HG03039 (cell line): ENCODE measurements at regions not wholly inside any gene's neighbourhood (a gene's known extent, or its start where the extent isn't known, plus 50 kb on each side); places are given as distances from the start of the nearest gene placed in this dataset.
"Not testable (repeated sequence)": the region's sequence is repeated elsewhere in the genome, so short reads cannot be mapped to it uniquely, and the experiment has no call there.

Experiments used
- ATAC-seq: cut with Tn5 transposase; IDR thresholded peaks from one replicate; pipeline ENCODE4 v1.9.1; 2021; ENCODE audit warnings: mild to moderate bottlenecking, moderate library complexity; ENCODE audit not compliant: unreplicated experiment

DNA sequence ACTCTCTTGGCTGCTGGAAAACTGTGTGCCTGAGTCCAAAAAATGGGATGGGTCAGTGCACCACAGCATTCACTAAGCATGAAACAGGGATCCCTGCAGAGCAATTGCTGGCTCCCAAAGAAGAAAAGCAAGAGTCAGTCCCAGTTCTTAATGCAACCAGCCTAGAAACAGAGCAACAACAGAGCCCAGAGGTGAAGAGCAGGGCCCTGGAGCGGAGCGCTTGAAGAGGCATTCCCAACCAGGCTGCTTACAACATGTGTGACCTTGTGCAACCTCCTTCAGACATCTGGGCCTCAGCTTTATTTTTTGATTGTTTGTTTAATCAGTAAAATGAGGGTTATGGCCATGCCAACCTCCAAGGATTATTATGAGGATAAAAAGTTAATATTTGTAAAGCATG is 543.7 kb upstream of the COBL start:
- no peak for ATAC-seq

DNA sequence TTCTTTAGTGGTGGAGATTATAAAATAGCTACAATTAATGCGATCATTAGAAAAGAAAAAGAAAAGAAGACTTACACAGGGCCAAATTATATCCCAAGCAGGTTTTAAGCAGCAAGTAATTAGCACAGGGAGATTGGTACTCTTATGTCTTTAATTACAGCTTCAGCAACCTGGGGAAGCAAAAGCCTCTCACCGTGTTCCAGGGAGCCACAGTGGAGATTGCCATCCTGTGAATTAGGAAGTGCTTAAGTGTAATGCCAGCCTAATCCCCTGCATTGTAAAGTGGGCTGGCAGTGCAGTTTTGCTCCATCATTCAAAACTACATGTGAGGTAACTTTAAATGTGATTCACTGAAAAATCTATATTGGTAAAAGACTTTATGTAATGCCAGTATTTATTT is 533.5 kb upstream of the COBL start:
- no peak for ATAC-seq

DNA sequence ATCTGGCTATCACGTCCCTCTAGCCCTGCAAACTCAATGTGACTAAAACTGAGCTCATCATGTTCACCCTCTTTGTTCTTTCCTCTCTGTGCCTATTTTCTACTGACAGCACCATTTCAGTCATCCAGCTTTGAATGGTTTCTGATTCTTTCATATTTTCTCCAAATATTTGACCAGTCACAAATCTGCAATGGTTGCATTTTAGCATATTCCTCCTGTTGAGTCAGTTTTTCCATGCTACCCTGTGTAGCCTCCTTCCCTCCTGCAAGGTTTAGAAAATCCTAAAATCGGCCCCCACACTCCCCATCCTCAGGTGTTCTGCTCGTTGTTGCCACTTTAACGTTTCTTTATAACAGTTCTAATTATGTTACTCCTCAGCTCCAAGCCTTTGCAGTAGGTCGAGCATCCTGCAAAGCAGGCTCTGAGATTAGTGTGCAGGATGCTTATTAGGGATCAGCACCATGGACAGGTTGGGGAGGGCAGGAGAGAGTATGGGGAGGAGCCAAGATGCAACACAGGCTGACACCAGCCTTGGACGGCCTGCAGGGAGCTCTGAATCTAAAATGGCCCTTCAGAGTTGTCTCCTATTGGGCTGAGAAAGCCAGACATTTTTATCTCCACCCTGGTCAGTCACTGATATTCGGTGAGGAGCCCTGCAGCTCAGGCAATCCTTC is 531.0 kb upstream of the COBL start:
- ATAC-seq: no peak

DNA sequence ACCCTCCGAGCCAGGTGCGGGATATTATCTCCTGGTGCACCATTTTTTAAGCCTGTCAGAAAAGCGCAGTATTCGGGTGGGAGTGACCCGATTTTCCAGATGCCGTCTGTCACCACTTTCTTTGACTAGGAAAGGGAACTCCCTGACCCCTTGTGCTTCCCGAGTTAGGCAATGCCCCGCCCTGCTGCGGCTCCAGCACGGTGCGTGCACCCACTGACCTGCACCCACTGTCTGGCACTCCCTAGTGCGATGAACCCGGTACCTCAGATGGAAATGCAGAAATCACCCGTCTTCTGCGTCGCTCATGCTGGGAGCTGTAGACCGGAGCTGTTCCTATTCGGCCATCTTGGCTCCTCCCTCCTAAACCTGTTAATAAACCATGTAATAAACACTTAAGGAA is 522.5 kb upstream of the COBL start:
- ATAC-seq: not testable (repeated sequence)

DNA sequence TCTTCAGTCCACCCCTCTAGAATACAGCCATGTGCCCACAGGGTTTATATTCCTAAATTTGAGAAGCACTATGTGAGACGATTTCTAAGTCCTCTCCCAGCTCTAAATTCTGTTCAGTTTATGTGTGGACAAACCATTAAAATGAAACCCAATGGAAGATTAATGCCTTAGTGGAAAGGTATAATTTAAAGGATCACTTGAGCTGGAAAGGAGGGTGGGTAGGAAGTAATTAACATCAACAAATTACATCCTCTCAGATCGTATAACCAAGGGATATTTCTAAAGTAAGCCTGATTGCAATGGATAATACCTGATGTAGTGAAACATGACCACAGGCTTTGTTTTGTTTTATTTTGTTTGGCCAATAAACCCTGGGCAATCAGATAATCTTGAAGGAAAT is 511.0 kb upstream of the COBL start:
- ATAC-seq: no peak

DNA sequence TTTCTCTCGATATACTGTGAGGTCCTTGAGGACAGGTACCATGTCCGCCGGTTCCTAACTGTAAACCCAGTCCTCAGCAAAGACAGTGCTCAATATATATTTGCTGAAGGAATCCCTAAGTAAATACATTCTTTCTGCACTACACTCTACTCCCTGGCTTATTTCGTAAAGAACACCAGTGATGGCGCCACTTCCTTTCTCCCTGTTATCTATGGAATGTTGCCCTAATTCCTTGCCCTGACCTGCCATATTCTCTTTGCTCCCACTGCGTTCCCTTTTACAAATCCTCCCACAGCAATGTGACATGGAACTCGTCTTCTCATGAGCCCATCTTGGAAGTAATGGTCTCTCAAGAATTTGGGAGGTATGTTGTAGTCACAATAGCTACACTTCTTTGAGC is 507.4 kb upstream of the COBL start:
- no peak for ATAC-seq

DNA sequence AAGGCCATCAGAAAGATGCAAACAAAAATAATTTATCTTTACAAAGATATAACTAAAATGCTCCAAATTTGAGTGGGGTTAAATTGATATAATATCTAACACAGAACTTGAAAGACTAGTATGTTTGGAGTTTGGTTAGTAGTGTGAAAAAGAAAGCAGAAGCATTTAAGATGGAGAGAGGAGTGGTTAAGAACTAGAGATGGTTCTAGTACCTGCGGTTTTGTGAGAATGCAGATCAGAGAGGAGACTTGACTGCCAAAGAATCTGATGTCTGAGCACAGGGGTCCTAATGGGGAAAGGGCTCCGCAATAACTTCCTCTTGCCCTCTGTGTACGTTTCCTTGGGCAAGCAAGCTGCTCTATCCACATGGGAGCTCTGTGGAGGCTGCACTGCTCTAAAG is 506.8 kb upstream of the COBL start:
- ATAC-seq: no peak

DNA sequence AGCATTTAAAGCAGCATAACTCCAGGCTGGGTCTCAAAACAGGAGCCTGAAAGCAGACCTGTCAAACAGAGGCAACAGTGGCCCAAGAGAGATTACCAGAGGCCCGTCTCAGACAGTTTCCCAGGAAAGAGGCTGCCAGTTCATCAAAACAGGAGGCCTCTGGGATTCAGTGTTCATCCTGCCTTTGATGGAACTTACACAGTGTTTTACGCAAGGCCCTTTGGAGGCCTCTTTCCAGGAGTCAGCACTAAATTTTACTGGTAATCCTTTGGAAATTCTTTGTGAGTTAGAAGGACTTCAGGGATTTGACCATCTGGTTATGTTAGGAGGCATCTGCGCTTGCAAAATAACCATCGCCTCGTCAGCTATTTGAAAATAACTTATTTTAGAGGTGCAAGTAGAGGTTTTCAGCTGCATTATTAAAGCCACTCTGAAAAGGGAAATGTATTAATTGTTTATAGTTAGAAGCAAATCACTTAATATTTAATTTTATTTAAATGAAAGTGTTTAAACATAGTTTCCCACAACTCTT is 501.2 kb upstream of the COBL start:
- no peak for ATAC-seq

DNA sequence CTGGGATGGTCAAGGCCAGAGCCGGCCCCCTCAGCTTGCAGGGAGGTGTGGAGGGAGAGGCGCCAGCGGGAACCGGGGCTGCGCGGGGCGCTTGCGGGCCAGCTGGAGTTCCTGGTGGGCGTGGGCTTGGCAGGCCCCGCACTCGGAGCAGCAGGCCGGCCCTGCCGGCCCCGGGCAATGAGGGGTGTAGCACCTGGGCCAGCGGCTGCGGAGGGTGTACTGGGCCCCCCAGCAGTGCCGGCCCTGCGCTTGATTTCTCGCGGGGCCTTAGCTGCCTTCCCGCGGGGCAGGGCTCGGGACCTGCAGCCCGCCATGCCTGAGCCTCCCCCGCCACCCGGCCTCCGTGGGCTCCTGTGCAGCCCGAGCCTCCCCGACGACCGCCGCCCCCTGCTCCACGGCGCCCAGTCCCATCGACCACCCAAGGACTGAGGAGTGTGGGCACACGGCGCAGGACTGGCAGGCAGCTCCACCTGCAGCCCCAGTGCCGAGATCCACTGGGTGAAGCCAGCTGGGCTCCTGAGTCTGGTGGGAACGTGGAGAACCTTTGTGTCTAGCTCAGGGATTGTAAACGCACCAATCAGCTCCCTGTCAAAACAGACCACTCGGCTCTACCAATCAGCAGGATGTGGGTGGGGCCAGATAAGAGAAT is 489.3 kb upstream of the COBL start:
- ATAC-seq: not testable (repeated sequence)

DNA sequence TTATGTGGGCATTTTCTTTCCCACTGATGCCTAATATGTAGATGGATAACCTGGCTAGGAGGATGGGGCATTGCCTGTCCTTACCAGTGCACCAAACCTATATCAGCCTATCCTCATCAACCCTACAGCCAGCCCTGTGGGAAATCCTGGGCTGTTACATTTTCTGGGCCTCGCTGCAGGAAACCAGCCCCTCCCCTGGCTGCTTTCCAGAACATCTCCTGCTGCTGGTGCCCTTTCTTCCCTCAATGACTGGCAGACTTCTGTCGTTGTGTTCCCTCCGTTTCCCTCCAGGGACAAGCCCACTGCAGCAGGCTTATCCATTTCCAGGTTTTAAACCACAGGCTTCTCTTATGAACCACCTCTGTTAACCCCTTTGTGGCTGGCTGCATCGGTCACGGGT is 486.1 kb upstream of the COBL start:
- no peak for ATAC-seq

DNA sequence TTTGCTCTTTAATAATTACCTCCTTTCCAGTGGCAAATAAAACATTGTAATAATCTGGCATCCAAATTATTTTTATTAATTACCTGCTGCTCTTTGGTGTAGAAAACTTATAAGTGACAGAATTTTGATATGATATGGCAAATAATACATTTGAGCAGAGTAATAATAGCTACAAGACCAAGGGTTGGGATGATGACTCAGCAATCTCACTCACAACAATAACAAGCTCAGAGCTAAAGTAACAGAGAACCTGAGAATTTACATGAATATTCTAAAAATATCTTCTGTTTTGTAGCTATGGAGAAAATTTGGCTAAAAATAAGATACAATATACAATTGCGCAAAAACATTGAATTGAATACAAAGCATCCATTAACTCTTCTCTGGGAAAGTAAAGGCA is 480.8 kb upstream of the COBL start:
- ATAC-seq: no peak

DNA sequence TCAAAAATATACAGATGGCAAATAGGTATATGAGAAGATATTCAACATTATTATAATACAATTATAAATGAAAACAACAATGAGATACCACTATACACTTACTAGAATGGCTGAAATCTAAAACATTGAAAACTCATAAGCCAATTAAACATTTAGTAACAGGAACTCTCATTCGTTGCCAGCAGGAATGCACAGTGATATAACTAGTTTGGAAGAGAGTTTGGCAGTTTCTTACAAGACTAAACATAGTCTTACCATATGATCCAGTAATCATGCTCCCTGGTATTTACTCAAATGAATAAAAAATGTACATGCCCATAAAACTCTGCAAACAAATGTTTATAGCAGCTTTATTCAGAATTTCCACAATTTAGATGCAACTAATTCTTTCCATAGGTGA is 476.2 kb upstream of the COBL start:
- ATAC-seq: no peak

DNA sequence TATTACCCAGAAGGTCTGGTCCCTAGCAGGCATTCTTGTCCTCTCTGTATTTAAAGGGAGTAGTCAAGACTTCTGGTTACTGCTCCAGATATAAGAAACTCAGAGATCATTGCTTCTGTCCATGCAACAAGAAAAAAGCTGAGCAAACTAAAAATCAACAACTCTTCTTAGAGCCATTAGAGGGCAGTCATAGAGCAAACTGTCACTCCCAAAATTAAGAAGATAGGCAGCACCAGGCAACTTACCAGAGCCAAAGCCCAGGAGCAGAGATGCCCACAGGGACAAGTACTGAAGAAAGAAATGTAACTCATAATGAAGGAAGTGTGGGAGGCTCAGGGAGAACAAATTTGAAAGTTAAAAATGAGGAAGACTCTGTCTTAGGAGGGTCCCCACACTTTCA is 472.9 kb upstream of the COBL start:
- ATAC-seq: no peak

DNA sequence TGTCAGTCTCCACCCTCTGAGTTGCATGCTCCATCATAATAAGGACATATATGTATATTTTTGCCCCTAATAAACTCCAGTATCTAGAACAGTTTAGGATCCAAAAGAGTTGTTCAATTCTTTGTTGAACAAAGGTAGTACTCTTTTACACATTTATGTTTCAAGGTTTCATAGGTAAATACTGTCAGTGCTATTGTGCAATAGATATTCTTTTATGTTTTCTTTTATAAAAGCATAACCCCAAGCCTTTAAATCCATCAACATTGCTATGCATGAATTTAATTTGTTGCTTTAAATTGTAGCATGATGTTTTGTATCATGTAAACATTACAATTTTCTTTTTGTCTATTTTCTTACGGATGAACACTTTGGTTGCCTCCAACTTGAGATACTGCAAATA is 469.7 kb upstream of the COBL start:
- ATAC-seq: no peak

DNA sequence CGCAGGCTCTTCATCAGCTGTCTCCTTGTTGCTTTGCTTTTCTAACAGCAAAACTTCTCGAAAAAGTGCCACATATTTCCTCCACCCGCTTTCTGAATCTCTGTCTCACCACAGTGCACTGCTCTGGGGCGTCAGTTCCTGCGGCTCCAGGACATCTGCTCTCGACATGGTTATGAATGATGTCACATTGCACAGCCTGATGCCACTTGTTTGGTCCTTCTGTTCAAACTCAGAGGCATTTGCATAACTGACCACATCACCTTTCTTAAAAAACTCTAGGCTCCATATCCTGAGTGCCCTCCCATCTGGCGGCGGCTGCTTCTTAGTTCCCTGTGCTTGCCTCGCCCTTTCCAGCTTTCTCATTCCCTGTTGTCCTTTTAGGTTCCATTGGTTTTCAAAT is 469.3 kb upstream of the COBL start:
- ATAC-seq: no peak

DNA sequence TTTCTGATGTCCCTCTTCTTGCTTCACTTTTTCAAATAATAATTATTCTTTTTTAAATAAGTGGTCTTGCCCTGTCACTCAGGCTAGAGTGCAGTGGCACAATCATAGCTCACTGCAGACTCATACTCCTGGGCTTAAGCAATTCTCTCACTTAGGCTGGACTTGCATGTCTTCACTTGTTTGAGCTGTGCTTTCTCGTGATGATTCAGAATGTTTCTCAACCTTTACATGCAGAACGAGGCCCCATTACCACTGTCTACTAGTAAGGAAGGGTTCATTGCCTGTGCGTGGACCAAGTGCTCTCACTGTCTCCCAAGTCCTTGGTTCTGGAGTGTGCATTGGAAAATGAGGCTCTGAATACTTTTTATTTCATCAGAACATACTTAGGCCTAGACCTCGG is 468.6 kb upstream of the COBL start:
- ATAC-seq: no peak

DNA sequence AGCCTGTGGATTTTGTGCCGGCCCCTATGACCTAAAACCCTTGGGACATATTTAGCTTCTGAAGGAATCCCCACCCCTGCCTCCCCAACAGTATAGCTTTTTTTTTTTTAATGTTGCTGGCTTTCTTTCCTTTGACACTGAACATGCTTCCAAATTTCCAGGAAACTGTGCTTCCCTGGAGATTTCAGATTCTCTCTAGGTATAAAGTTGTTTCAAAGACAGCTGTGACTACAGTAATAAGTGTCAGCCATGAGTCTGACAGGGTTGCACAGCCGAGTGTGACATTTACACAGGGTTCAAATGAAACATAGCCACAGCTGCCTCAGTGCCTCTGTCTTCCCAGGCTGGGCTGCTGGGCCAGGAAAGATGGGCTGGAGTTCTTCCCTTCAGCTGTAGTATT is 466.6 kb upstream of the COBL start:
- no peak for ATAC-seq

DNA sequence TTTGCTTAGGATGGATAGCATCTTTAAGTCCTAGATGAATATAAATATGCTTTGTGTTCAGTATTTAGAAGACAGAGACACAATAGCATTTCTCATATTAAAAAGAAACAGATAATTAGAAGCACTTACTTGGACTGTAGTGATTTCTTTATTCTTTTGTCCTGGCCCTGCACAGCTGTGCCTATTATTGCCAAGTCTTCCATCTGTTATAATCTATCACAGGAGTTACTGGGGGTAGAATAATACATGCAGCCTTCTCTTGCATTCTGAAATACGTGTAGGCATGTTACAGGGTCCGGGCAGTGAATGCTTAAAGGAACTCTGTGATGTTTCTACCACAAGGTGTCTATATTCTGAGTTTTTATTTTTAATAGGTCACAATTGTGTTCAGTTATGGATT is 461.5 kb upstream of the COBL start:
- no peak for ATAC-seq

DNA sequence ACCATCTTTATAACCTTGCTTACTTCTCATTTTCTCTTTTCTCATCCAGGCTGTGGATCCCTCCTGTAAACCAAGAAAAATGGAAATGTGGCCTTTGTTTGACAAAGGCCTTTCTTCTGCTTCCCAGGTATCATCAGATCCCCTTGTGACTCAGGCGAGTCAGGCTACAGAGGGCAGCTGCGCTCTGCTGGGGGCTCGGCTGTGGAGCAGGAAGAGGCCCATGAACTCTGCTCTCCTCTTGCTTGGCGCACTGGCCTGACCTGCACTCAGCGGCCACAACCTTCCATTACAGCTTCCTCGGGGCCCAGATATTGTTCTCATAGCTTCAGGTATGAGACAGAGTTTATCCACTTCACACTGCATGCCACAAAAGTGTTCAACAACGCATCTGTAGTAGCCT is 457.6 kb upstream of the COBL start:
- no peak for ATAC-seq

DNA sequence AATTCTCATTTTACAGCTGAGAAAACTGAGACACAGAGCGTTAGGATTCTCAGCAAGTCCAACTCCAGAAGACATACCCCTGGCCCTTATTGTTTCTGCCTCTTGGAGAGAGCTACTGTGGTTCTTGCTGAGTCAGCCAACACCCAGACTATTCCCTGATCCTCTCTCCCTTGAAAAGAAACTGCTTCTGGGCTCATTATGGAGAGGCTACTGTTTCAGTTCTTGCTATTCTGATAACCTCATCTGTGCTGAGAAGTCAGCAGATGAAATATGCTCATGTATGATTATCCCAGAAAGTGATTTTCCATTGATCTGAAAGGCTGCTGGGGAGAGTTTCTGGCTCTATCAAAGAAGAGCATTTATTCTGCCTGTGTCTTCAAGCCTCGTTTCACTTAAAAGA is 455.6 kb upstream of the COBL start:
- no peak for ATAC-seq

DNA sequence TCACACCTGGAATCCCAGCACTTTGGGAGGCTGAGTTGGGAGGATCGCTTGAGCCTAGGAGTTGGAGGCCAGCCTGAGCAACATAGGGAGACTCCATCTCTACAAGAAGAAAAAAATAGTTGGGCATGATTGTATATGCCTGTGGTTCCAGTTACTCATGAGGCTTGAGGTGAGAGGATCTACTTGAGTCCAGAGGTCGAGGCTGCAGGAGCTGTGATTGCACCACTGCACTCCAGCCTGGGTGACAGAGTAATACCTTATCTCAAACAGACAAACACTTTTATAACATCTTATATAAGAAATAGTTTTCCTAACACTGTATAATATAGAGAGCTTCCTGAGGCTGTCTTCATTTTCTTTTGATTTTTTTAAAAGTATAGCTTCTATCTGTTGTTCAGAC is 448.4 kb upstream of the COBL start:
- no peak for ATAC-seq

DNA sequence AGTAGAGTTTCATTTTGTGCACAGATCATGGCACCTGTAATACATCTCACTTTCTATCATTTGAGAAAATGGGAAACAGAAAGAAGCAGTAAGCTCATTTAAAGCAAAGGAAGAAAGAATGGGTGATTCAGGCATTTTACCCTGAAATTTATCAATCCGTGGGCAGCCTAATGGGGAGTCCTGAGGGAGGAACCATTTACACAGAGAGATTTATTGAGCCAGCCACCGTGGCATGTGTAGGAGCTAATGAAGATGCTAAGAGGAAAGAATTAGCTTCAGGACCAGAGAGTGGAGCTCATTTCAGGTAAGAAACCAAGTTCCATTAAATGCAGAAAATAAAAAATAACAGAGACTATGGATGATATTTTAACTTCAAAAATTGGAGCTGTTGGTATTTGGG is 443.4 kb upstream of the COBL start:
- ATAC-seq: no peak

DNA sequence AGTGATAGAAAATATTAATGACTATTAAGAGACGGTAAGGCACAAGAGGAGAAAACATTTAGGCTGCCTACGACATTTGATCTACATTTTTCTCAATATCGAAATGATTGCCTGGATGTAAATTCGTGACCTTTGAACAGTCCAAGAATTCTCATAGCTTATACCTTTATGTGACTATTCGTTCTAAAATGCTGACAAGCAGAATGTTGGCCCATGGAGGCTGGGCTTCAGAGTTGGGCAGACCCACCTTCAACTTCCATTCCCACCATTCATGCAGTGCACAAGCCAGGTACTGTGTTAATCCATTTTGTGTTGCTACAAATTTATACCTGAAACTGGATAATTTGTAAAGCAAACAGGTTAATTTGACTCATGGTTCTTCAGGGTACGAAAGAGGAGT is 441.4 kb upstream of the COBL start:
- ATAC-seq: no peak
